GM12873 (cell line): ENCODE measurements at regions not wholly inside any gene's neighbourhood (a gene's known extent, or its start where the extent isn't known, plus 50 kb on each side); places are given as distances from the start of the nearest gene placed in this dataset.

Source experiments
- CTCF ChIP-seq: IDR thresholded peaks from 2 replicates; pipeline ENCODE4 v1.5.1; 2012; ENCODE audit warnings: low read depth, mild to moderate bottlenecking, moderate library complexity, low read length, control low read depth; ENCODE audit not compliant: insufficient read depth; ENCODE audit errors: missing control alignments

- no peak for TF ChIP-seq CTCF
These were observed 385.3 kb downstream of the DOK5 start for GRCh38 chr20:54860716-54861115.

GRCh38 chr20:54856202-54856601, 380.8 kb downstream of the DOK5 start:
- no peak for TF ChIP-seq CTCF

GRCh38 chr20:54849741-54850140, 374.3 kb downstream of the DOK5 start:
- TF ChIP-seq CTCF, result no peak

GRCh38 chr20:54848984-54849538, 373.7 kb downstream of the DOK5 start:
- TF ChIP-seq CTCF, result no peak

- no peak for TF ChIP-seq CTCF
These were observed 372.9 kb downstream of the DOK5 start for GRCh38 chr20:54848262-54848661.

GRCh38 chr20:54846948-54847347, 371.6 kb downstream of the DOK5 start:
- no peak for TF ChIP-seq CTCF

- no peak for TF ChIP-seq CTCF
These were observed 369.0 kb downstream of the DOK5 start for GRCh38 chr20:54844346-54844745.
